ENCODE measurements at regions not wholly inside any gene's neighbourhood (a gene's known extent, or its start where the extent isn't known, plus 50 kb on each side); places are given as distances from the start of the nearest gene placed in this dataset.

GRCh38 chr18:77905449-77906055 lies 655.9 kb downstream of the GALR1 start:
- ATAC-seq (ENCODE audit: low FRiP score): no peak
- no peak for TF ChIP-seq CTCF (IDR thresholded peaks at IDR 0.05)
- DNase-seq (ENCODE audit: low spot score): no peak

GRCh38 chr18:77906103-77906892 lies 656.6 kb downstream of the GALR1 start:
- no peak for ATAC-seq (ENCODE audit: low FRiP score)
- no peak for TF ChIP-seq CTCF (IDR thresholded peaks at IDR 0.05)
- DNase-seq (ENCODE audit: low spot score): no peak

GRCh38 chr18:77910347-77910746 lies 660.7 kb downstream of the GALR1 start:
- TF ChIP-seq CTCF (IDR thresholded peaks at IDR 0.05): no peak
- DNase-seq (ENCODE audit: low spot score) (no peak), ATAC-seq (ENCODE audit: low FRiP score) (no peak)

- ATAC-seq (ENCODE audit: low FRiP score) (no peak), DNase-seq (ENCODE audit: low spot score) (no peak)
- TF ChIP-seq CTCF (IDR thresholded peaks at IDR 0.05): no peak
Observed at GRCh38 chr18:77911971-77912605, 662.4 kb downstream of the GALR1 start.

GRCh38 chr18:77918730-77919129 lies 669.1 kb downstream of the GALR1 start:
- no peak for DNase-seq (ENCODE audit: low spot score)

GRCh38 chr18:77919923-77920322 lies 670.3 kb downstream of the GALR1 start:
- no peak for TF ChIP-seq CTCF (IDR thresholded peaks at IDR 0.05)
- DNase-seq (ENCODE audit: low spot score) (no peak), ATAC-seq (ENCODE audit: low FRiP score) (no peak)

More at GRCh38 chr18:77918730-77919129, 669.1 kb downstream of the GALR1 start:
- TF ChIP-seq CTCF (IDR thresholded peaks at IDR 0.05): no peak
- no peak for ATAC-seq (ENCODE audit: low FRiP score)

Data from omental fat pad (tissue), 3 donors.